ENCODE measurements at regions not wholly inside any gene's neighbourhood (a gene's known extent, or its start where the extent isn't known, plus 50 kb on each side); places are given as distances from the start of the nearest gene placed in this dataset.

GRCh38 chr7:28267012-28267411 is 86.4 kb upstream of the JAZF1 start:
- no peak for TF ChIP-seq POLR2AphosphoS5 (IDR thresholded peaks at IDR 0.05; ENCODE audit: low read depth, low read length)
- TF ChIP-seq CTCF (IDR thresholded peaks at IDR 0.05; ENCODE audit: control extremely low read depth in 1 of 3, insufficient read depth in 1 of 3, low read depth in 1 of 3, low read length in 3 of 3) = no peak
- no peak for TF ChIP-seq RBBP5 (IDR thresholded peaks at IDR 0.05; ENCODE audit: borderline replicate concordance, low read depth, low read length)
- TF ChIP-seq SIN3A (conservative IDR thresholded peaks at IDR 0.05 in 1 of 2, IDR thresholded peaks at IDR 0.05 in 1 of 2; ENCODE audit: low read depth in 1 of 2, low read length in 2 of 2) = no peak
- no peak for TF ChIP-seq GTF2F1 (IDR thresholded peaks at IDR 0.05; ENCODE audit: borderline replicate concordance, low read depth, low read length)
- TF ChIP-seq RXRA (IDR thresholded peaks at IDR 0.05; ENCODE audit: insufficient read depth, low read depth, low read length) = no peak
- no peak for TF ChIP-seq HDAC6 (IDR thresholded peaks at IDR 0.05; ENCODE audit: low read depth, low read length)
- no peak for TF ChIP-seq MAFK (IDR thresholded peaks at IDR 0.05; ENCODE audit: low read depth, low read length)
- TF ChIP-seq EGR1 (IDR thresholded peaks at IDR 0.05; ENCODE audit: borderline replicate concordance, low read depth, low read length) = no peak
- TF ChIP-seq CHD1 (IDR thresholded peaks at IDR 0.05; ENCODE audit: low read depth, low read length) = no peak
- no peak for TF ChIP-seq BRCA1 (IDR thresholded peaks at IDR 0.05; ENCODE audit: low read depth, low read length)
- TF ChIP-seq CHD2 (IDR thresholded peaks at IDR 0.05; ENCODE audit: low read length) = no peak

Data from H1 (cell line).